H1 (cell line): ENCODE measurements at regions not wholly inside any gene's neighbourhood (a gene's known extent, or its start where the extent isn't known, plus 50 kb on each side); places are given as distances from the start of the nearest gene placed in this dataset.

Experiments used
- CTCF ChIA-PET: fragments of 300-600 bp; sonication (Branson Sonifier 250); formaldehyde crosslinking; loops from one replicate; lab custom pipeline; 2021; ENCODE audit not compliant: partially characterized antibody; lab: Charles Lee
- POLR2A ChIA-PET: fragments of 300-600 bp; sonication (Branson Sonifier 250); formaldehyde crosslinking; loops from one replicate; lab custom pipeline; 2021; ENCODE audit warnings: inconsistent platforms; ENCODE audit not compliant: partially characterized antibody; lab: Charles Lee
- DNase-seq, 2 experiments: peaks; one replicate each; pipeline versions ENCODE4 v3.0.0 to v3.0.0-alpha.2; 2010 to 2022; ENCODE audit warnings: low spot score in 2 of 2, low read depth in 1 of 2, mixed read lengths in 1 of 2
- FAIRE-seq: peaks from 2 replicates; lab custom pipeline; 2011; peaks lifted over from hg19 to GRCh38; lab: Jason Lieb, UNC
- H2AFZ ChIP-seq: 2 replicates; pipeline ENCODE4 v1.8.1; 2012; ENCODE audit warnings: low read length, inconsistent platforms
- H2AK5ac ChIP-seq: 2 replicates; pipeline ENCODE4 v1.6.1; 2013; ENCODE audit warnings: low read depth, low read length
- H2BK120ac ChIP-seq: replicated peaks from 2 replicates; pipeline ENCODE3; 2013; ENCODE audit warnings: low read depth, low read length, inconsistent platforms
- H2BK12ac ChIP-seq: 2 replicates; pipeline ENCODE4 v1.6.1; 2013; ENCODE audit warnings: low read depth, low read length
- H2BK15ac ChIP-seq: 2 replicates; pipeline ENCODE4 v1.6.1; 2013; ENCODE audit warnings: low read length
- H2BK20ac ChIP-seq: 2 replicates; pipeline ENCODE4 v1.6.1; 2013; ENCODE audit warnings: low read length
- H2BK5ac ChIP-seq: 2 replicates; pipeline ENCODE4 v1.6.1; 2013; ENCODE audit warnings: low read depth, low read length
- H3K14ac ChIP-seq: 2 replicates; pipeline ENCODE4 v1.6.1; 2013; ENCODE audit warnings: inconsistent platforms; ENCODE audit not compliant: insufficient read length
- H3K18ac ChIP-seq: 2 replicates; pipeline ENCODE4 v1.6.1; 2013; ENCODE audit warnings: low read length; ENCODE audit errors: extremely low read depth
- H3K23ac ChIP-seq: 2 replicates; pipeline ENCODE4 v1.6.1; 2013; ENCODE audit warnings: inconsistent platforms; ENCODE audit not compliant: insufficient read length
- H3K23me2 ChIP-seq: 2 replicates; pipeline ENCODE4 v1.6.1; 2013; ENCODE audit warnings: low read depth, low read length
- H3K27ac ChIP-seq: 2 replicates; pipeline ENCODE4 v1.6.1; 2011; ENCODE audit warnings: low read depth, low read length, inconsistent platforms
- H3K27me3 ChIP-seq, 4 experiments: replicated peaks in 1 of 4; 1 replicate in 1 of 4; 2 replicates in 3 of 4; pipeline versions ENCODE4 v1.6.1 to v1.8.1; 2011 to 2013; ENCODE audit warnings: low read length in 3 of 4, mild to moderate bottlenecking in 3 of 4, inconsistent platforms in 2 of 4, mixed read lengths in 2 of 4, moderate library complexity in 1 of 4; ENCODE audit not compliant: control insufficient read depth in 3 of 4, insufficient read depth in 3 of 4; ENCODE audit errors: extremely low read depth in 1 of 4
- H3K36me3 ChIP-seq, 4 experiments: 2 replicates each; pipeline versions ENCODE4 v1.6.1 to v1.8.1; 2011 to 2013; ENCODE audit warnings: mild to moderate bottlenecking in 4 of 4, low read length in 3 of 4, moderate library complexity in 2 of 4, control low read depth in 1 of 4, inconsistent platforms in 1 of 4; ENCODE audit not compliant: insufficient read depth in 4 of 4, control insufficient read depth in 2 of 4
- H3K4ac ChIP-seq: replicated peaks from 2 replicates; pipeline ENCODE3; 2013; ENCODE audit warnings: low read length, low read depth, mixed read lengths, inconsistent platforms; ENCODE audit not compliant: insufficient read length
- H3K4me1 ChIP-seq, 4 experiments: replicated peaks in 1 of 4; 1 replicate in 1 of 4; 2 replicates in 3 of 4; pipeline versions ENCODE4 v1.6.1 to v1.8.1; 2011 to 2013; ENCODE audit warnings: low read length in 3 of 4, inconsistent platforms in 2 of 4, mixed read lengths in 1 of 4; ENCODE audit not compliant: insufficient read depth in 4 of 4, control insufficient read depth in 3 of 4
- H3K4me2 ChIP-seq, 2 experiments: 2 replicates each; pipeline versions ENCODE4 v1.6.1 to v1.8.1; 2011 to 2013; ENCODE audit warnings: low read depth in 2 of 2, low read length in 2 of 2, control low read depth in 1 of 2, inconsistent platforms in 1 of 2, mild to moderate bottlenecking in 1 of 2; ENCODE audit not compliant: insufficient read depth in 1 of 2
- H3K4me3 ChIP-seq, 4 experiments: fragments of 200-600, 300-600 bp in 1 of 4; sonication (generic), shearing (Covaris generic), sonication (Bioruptor Twin) in 1 of 4; 2 replicates each; pipeline versions ENCODE4 v1.5.1 to v1.8.1; 2011 to 2016; ENCODE audit warnings: low read length in 4 of 4, low read depth in 3 of 4, control low read depth in 2 of 4, inconsistent platforms in 2 of 4, mild to moderate bottlenecking in 2 of 4, mixed read lengths in 1 of 4, moderate library complexity in 1 of 4; ENCODE audit not compliant: insufficient read depth in 2 of 4; ENCODE audit errors: extremely low read depth in 1 of 4
- H3K56ac ChIP-seq: replicated peaks from 2 replicates; pipeline ENCODE3; 2013; ENCODE audit warnings: low read depth, mild to moderate bottlenecking, mixed read lengths, low read length, inconsistent platforms; ENCODE audit not compliant: insufficient read length
- H3K79me1 ChIP-seq: 2 replicates; pipeline ENCODE4 v1.6.1; 2013; ENCODE audit warnings: low read depth, low read length, control low read depth
- H3K79me2 ChIP-seq, 2 experiments: 2 replicates each; pipeline versions ENCODE4 v1.6.1 to v1.8.1; 2012 to 2013; ENCODE audit warnings: low read length in 2 of 2, mild to moderate bottlenecking in 2 of 2, inconsistent platforms in 1 of 2; ENCODE audit not compliant: insufficient read depth in 2 of 2, control insufficient read depth in 1 of 2
- H3K9ac ChIP-seq, 4 experiments: replicated peaks in 1 of 4; 1 replicate in 1 of 4; 2 replicates in 3 of 4; pipeline versions ENCODE4 v1.6.1 to v1.8.1; 2011 to 2013; ENCODE audit warnings: low read depth in 3 of 4, low read length in 3 of 4, control low read depth in 2 of 4, mild to moderate bottlenecking in 2 of 4, moderate library complexity in 2 of 4, inconsistent platforms in 1 of 4; ENCODE audit errors: extremely low read depth in 1 of 4
- H3K9me3 ChIP-seq, 2 experiments: 2 replicates each; pipeline versions ENCODE4 v1.6.1 to v1.8.1; 2012 to 2013; ENCODE audit warnings: mild to moderate bottlenecking in 2 of 2, moderate library complexity in 2 of 2, control low read depth in 1 of 2, inconsistent platforms in 1 of 2, low read depth in 1 of 2, low read length in 1 of 2, mixed read lengths in 1 of 2; ENCODE audit not compliant: insufficient read depth in 2 of 2
- H4K20me1 ChIP-seq, 2 experiments: replicated peaks in 1 of 2; 2 replicates each; pipeline versions ENCODE3 to v1.8.1; 2011 to 2013; ENCODE audit warnings: inconsistent platforms in 2 of 2, low read length in 2 of 2, mild to moderate bottlenecking in 1 of 2; ENCODE audit not compliant: insufficient read depth in 2 of 2, control insufficient read depth in 1 of 2
- H4K5ac ChIP-seq: 2 replicates; pipeline ENCODE4 v1.6.1; 2013; ENCODE audit warnings: low read length, low read depth, mixed read lengths, inconsistent platforms; ENCODE audit not compliant: insufficient read length
- H4K8ac ChIP-seq: 2 replicates; pipeline ENCODE4 v1.8.0; 2013; ENCODE audit warnings: mild to moderate bottlenecking, moderate library complexity, low read length, inconsistent platforms; ENCODE audit not compliant: insufficient read depth; ENCODE audit errors: extremely low read depth
- H4K91ac ChIP-seq: replicated peaks from 2 replicates; pipeline ENCODE3; 2013; ENCODE audit warnings: low read length, mixed read lengths, inconsistent platforms; ENCODE audit not compliant: insufficient read length
- EP300 ChIP-seq, 2 experiments: IDR thresholded peaks; 1 replicate in 1 of 2; 2 replicates in 1 of 2; pipeline ENCODE4 v1.6.1; 2011 to 2012; ENCODE audit warnings: low read depth in 2 of 2, low read length in 2 of 2, mild to moderate bottlenecking in 2 of 2, borderline replicate concordance in 1 of 2, inconsistent platforms in 1 of 2, moderate library complexity in 1 of 2
- JUN ChIP-seq: IDR thresholded peaks from 2 replicates; pipeline ENCODE4 v1.6.1; 2011; ENCODE audit warnings: low read depth, mild to moderate bottlenecking, improper control_type of control experiment, low read length
- RNF2 ChIP-seq: fragments of 200-900, 300-1000 bp; sonication (generic); IDR thresholded peaks from 2 replicates; pipeline ENCODE4 v1.7.1; 2016; ENCODE audit warnings: borderline replicate concordance, low read depth, mild to moderate bottlenecking, antibody characterized with exemption, low read length; ENCODE audit not compliant: poor library complexity, severe bottlenecking; ENCODE audit errors: missing control alignments
- SUZ12 ChIP-seq: fragments of 200-600 bp; sonication (generic); IDR thresholded peaks from 2 replicates; pipeline ENCODE4 v1.6.1; 2012; ENCODE audit warnings: mild to moderate bottlenecking, inconsistent platforms, low read length, moderate library complexity, mixed read lengths
- ZNF274 ChIP-seq: IDR thresholded peaks from 2 replicates; pipeline ENCODE4 v1.7.0; 2012; ENCODE audit warnings: low read length, borderline replicate concordance; ENCODE audit errors: extremely low read depth
- WGBS, 2 experiments: shearing (Covaris generic) in 1 of 2; methylation state at CpG; one replicate each; pipeline versions ENCODE4 v1.1.6 to v1.1.7; 2013 to 2015; ENCODE audit warnings: low lambda C conversion rate in 2 of 2, mixed read lengths in 2 of 2, inconsistent platforms in 1 of 2, low coverage in 1 of 2, missing lambda C conversion rate in 1 of 2; ENCODE audit not compliant: insufficient replicate concordance in 2 of 2, insufficient coverage in 1 of 2, insufficient read length in 1 of 2; ENCODE audit errors: extremely low coverage in 1 of 2, missing lambda C conversion rate in 1 of 2; 5-methylcytosine and 5-hydroxymethylcytosine counted together
- TF ChIP-seq, protein P1 (sequence below): IDR thresholded peaks from 2 replicates; pipeline ENCODE4 v1.6.1; 2011; ENCODE audit warnings: low read length, improper control_type of control experiment

DNA sequence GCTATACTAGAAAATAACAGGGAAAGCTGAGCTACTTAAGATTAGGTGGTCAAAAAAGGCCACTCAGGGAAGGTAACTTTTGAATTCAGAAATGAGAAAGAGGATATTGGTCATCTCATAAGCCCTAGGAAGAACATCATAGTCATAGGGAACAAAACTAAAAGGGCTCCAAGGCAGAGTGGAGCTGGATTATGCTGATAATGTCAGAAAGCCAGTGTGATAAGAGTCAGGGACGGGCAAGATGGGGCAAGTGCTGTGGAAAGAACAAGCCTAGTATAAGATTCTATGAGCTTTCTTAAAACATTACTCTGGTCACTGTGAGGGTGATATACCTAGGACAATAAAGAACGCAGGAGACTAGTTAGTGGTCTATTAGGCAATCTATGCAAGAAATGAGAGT lies 106.6 kb downstream of the DUSP10 start:
- Histone ChIP-seq H3K18ac (no peak overlapping the region), H4K8ac (no peak overlapping the region), H3K27me3 (no peaks in the 10 kb centered on the region), H3K79me1 (no peaks in the 10 kb centered on the region), H3K4me2 (no peak overlapping the region), H2AFZ (no peak overlapping the region), H4K91ac (no peak overlapping the region), H3K9ac (no peak overlapping the region), H2AK5ac (no peak overlapping the region), H3K23me2 (no peaks in the 10 kb centered on the region), H4K5ac (no peak overlapping the region), H2BK5ac (no peak overlapping the region), H3K27ac (no peak overlapping the region), H3K9me3 (no peaks in the 10 kb centered on the region), H4K20me1 (no peaks in the 10 kb centered on the region), H3K4me1 (no peaks in the 10 kb centered on the region), H2BK15ac (no peak overlapping the region), H2BK12ac (no peak overlapping the region), H3K23ac (no peak overlapping the region), H3K79me2 (no peaks in the 10 kb centered on the region), H2BK20ac (no peak overlapping the region), H3K56ac (no peak overlapping the region), H3K4me3 (no peak overlapping the region), H2BK120ac (no peak overlapping the region), H3K4ac (no peak overlapping the region), H3K14ac (no peak overlapping the region), H3K36me3 (no peaks in the 10 kb centered on the region)
- TF ChIP-seq RNF2 = no peak
- TF ChIP-seq ZNF274 = no peak
- TF ChIP-seq, protein P1, sequence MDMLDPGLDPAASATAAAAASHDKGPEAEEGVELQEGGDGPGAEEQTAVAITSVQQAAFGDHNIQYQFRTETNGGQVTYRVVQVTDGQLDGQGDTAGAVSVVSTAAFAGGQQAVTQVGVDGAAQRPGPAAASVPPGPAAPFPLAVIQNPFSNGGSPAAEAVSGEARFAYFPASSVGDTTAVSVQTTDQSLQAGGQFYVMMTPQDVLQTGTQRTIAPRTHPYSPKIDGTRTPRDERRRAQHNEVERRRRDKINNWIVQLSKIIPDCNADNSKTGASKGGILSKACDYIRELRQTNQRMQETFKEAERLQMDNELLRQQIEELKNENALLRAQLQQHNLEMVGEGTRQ = no peak
- no peak for TF ChIP-seq SUZ12
- TF ChIP-seq JUN = no peak
- no peak for TF ChIP-seq EP300 (IDR thresholded peaks at IDR 0.05; ENCODE audit: borderline replicate concordance in 1 of 2, low read depth in 2 of 2, low read length in 2 of 2)
- ChIA-PET CTCF (interaction anchor here (0.7 to 1.1 kb wide), 4 partner anchors 9 to 460 kb away, joined by 3 to 4 read pairs (median 3); no protein-coding TSS in a partner anchor), POLR2A (no interaction called here)
- FAIRE-seq (no peak), DNase-seq (no peak)
- WGBS, 2 experiments = 88% methylated on average over 2 of the region's 2 CpGs; no CpG with 5 or more reads in 1 of the 2 experiments
